Breast epithelium (tissue), 3 donors: ENCODE measurements at regions not wholly inside any gene's neighbourhood (a gene's known extent, or its start where the extent isn't known, plus 50 kb on each side); places are given as distances from the start of the nearest gene placed in this dataset.

ENCODE experiments used
- CTCF ChIP-seq, 3 donors: fragments of 450-650 bp; IDR thresholded peaks; one replicate each; pipeline ENCODE4 v1.5.1; 2016 to 2017; ENCODE audit warnings: antibody characterized with exemption in 3 of 3, mild to moderate bottlenecking in 3 of 3, moderate library complexity in 3 of 3
- POLR2A ChIP-seq: fragments of 450-650 bp; IDR thresholded peaks from one replicate; pipeline ENCODE4 v1.6.1; 2016; ENCODE audit warnings: antibody characterized with exemption, mild to moderate bottlenecking, moderate library complexity
- POLR2AphosphoS5 ChIP-seq, 3 donors: sonication (generic); formaldehyde crosslinking; IDR thresholded peaks; one replicate each; pipeline ENCODE4 v1.6.1; 2017; ENCODE audit warnings: antibody characterized with exemption in 3 of 3

- TF ChIP-seq POLR2A = no peak
- no peak for TF ChIP-seq CTCF (IDR thresholded peaks at IDR 0.05)
- TF ChIP-seq POLR2AphosphoS5 (IDR thresholded peaks at IDR 0.05) = no peak
Measured at GRCh38 chr3:59608356-59608755, 558.5 kb upstream of the CFAP20DC start.
